GM19467 (cell line): ENCODE measurements at regions not wholly inside any gene's neighbourhood (a gene's known extent, or its start where the extent isn't known, plus 50 kb on each side); places are given as distances from the start of the nearest gene placed in this dataset.
"Not testable (repeated sequence)": the region's sequence is repeated elsewhere in the genome, so short reads cannot be mapped to it uniquely, and the experiment has no call there.

Source experiments
- ATAC-seq: cut with Tn5 transposase; IDR thresholded peaks from one replicate; pipeline ENCODE4 v1.9.1; 2021; ENCODE audit warnings: mild to moderate bottlenecking, moderate library complexity; ENCODE audit not compliant: unreplicated experiment

- ATAC-seq = no peak
Measured at GRCh38 chr1:57616921-57617320, 193.1 kb upstream of the DAB1 start.

- ATAC-seq = no peak
Measured at GRCh38 chr1:57615956-57616355, 192.1 kb upstream of the DAB1 start.

GRCh38 chr1:57612833-57613232 lies 189.0 kb upstream of the DAB1 start:
- no peak for ATAC-seq

GRCh38 chr1:57605933-57606332 lies 182.1 kb upstream of the DAB1 start:
- no peak for ATAC-seq

DNA sequence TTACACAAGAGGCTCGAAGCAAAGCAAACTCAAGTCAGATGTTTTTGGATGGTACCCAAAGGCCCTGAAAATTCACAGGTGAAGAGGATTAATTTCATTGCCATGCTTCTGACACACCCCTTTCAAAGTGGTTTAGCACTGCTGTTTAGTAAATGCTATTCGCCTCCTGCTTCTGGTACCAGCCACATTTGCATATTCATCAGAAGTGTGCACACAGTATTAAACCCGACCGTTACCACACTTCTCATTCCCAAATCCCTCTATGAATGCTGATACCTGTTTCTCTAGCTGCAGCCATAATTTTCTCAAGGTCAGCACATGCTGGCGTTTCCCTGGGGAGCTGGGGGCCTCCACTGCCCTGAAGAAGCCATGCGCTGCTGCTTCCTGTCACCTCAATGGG lies 179.8 kb upstream of the DAB1 start:
- no peak for ATAC-seq

DNA sequence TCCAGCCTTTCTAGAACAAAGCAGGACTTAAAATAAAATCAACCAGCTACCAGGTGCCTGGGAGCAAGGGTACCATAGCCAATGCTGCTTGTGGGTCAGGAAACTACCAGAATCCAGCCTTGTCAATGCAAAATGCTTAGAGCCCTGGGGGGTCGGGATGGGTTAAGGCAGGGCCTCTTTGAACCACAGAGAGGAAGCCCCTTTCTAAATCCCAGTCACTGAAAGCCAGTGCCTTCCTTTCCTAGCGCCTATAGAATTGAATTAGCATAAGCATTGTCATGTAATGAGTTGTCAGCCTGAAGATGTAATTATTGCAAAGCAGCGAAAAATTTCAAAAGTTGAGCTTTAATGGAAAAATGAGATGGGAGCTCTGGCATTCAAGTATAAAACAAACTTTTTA lies 176.6 kb upstream of the DAB1 start:
- no peak for ATAC-seq

- no peak for ATAC-seq
Measured at GRCh38 chr1:57599236-57599994, 175.6 kb upstream of the DAB1 start.

- no peak for ATAC-seq
Measured at GRCh38 chr1:57597036-57597435, 173.2 kb upstream of the DAB1 start.

DNA sequence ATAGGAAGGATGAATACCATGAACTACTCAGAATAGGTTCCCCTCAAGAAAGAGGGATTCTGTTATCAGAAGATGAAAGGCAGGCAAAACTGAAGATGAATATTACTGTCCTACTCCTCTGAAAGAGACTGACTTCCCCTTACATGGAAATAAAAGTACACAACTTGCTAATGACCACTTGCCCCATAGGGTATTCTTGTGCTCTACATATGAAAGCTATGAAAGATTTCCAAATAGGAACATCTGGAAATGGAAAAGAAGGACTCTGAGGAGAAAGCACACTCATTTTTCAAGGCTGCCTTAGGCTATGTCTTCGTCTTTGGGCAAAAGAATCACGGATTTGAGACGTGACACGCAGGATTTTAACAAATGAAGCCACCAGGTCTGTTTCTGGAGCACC lies 170.1 kb upstream of the DAB1 start:
- ATAC-seq = no peak

GRCh38 chr1:57591842-57592241 lies 168.0 kb upstream of the DAB1 start:
- ATAC-seq = no peak

- no peak for ATAC-seq
Measured at GRCh38 chr1:57590978-57591377, 167.1 kb upstream of the DAB1 start.

- no peak for ATAC-seq
Measured at GRCh38 chr1:57586842-57587241, 163.0 kb upstream of the DAB1 start.

- no peak for ATAC-seq
Measured at GRCh38 chr1:57578680-57579079, 154.8 kb upstream of the DAB1 start.

- no peak for ATAC-seq
Measured at GRCh38 chr1:57578099-57578498, 154.2 kb upstream of the DAB1 start.

DNA sequence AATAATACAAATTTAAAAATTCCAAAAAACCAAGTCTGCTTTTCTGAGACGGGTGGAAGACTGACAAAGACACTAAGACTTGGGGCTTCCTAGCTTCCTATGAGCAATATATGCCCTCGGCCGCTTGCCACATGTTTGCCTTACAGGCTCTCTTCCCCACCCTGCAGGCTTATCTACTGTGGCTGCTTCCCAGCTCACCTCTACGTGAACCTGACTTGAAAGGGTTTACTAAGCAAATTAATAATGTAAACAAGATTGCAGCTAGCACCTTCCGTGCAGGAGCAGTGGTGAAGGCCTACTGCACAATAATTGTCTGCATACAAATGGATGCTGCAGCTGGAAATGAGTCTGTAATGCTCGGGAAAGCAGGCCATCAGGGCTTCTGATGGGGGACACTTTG lies 152.9 kb upstream of the DAB1 start:
- no peak for ATAC-seq

- no peak for ATAC-seq
Measured at GRCh38 chr1:57572016-57572415, 148.2 kb upstream of the DAB1 start.

DNA sequence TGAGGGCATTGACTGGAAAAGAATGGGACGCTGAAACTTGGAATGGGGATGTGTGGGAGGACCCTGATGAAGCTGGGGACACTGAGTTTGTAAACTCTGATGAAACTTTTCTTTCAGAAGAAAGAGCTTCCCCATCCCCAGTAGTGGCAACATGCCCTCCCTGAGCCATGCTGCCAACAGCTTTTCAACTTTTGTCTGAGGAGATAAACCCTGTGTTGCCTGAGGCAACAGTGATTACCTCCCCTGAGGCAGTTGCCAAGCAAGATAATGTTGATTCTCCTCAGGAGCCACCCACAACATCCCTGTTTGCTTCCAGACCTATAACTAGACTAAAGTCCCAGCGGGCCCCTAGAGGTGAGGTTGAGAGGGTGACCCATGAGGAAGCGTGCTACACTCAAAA lies 134.2 kb upstream of the DAB1 start:
- ATAC-seq = not testable (repeated sequence)

- no peak for ATAC-seq
Measured at GRCh38 chr1:57553666-57554065, 129.8 kb upstream of the DAB1 start.

DNA sequence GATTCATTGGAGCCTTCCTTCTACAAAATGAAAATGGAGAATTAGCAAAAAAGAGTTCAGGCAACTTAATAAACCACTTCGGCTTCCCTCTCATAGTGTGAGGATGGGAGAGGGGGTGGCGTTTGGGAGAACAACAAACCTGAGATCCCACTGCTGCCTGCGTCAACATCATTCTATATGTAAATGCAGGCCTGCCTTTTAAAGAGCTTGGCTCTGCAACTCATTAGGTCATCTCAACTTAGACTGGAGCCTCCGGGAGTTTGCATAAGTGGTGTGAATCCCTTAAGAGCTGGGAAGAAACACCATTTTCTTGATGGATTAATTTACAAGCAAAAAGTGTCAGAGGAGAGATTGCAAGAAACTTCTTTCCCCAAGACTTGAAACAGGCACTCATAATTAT lies 127.6 kb upstream of the DAB1 start:
- no peak for ATAC-seq

DNA sequence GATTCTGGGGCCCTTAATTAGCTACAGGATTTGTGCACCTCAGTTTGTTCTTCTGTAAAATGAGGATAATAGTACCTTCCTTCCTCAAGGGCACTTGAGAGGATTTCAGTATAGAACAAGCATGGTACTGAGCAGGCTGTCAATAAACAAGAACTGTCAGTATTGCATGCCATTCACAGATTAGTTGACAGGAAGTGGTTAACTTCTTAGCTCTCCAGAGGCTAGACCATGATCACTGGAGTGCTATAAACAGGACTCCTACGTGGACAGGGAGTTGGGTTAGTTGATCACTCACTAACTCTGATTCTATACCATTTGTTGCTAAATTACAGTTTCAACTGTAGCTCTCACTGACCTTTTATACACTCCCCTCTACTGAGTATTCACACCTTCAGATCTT lies 126.2 kb upstream of the DAB1 start:
- ATAC-seq = peak; percentile 74

DNA sequence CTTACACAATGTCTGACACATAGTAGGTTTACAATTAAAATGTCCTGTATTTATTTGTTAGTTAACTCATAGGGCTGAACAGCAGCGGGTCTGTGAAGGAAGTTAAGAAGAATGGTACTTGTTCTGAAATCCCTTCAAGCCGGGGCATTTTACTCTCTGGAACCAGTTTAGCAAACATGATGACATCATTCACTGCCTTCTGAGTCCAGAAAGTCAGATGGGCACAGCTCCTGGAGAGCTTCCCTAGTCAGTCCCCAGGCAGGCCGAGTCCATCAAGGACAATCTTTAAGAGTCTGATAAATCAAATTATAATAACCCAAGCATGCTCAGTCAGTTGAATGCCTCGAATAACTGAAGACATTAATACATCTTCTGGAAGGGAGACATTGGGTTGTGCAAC lies 125.4 kb upstream of the DAB1 start:
- ATAC-seq = no peak

GRCh38 chr1:57546549-57547330 lies 122.9 kb upstream of the DAB1 start:
- ATAC-seq = no peak
